Neuronal stem cell (in vitro differentiated cells): ENCODE measurements at regions not wholly inside any gene's neighbourhood (a gene's known extent, or its start where the extent isn't known, plus 50 kb on each side); places are given as distances from the start of the nearest gene placed in this dataset.

ENCODE experiments used
- DNase-seq: peaks from one replicate; pipeline ENCODE4 v3.0.0-alpha.2; 2013; ENCODE audit warnings: low spot score
- H2AFZ ChIP-seq: one replicate; pipeline ENCODE4 v1.6.1; 2013; ENCODE audit warnings: mild to moderate bottlenecking, low read length, inconsistent platforms
- H2AK5ac ChIP-seq: 2 replicates; pipeline ENCODE4 v1.6.1; 2013; ENCODE audit warnings: low read depth, mild to moderate bottlenecking, inconsistent platforms, low read length, moderate library complexity, mixed read lengths
- H2BK120ac ChIP-seq: 2 replicates; pipeline ENCODE4 v1.6.1; 2013; ENCODE audit warnings: low read depth, mild to moderate bottlenecking, inconsistent platforms, low read length, moderate library complexity, mixed read lengths
- H2BK12ac ChIP-seq: one replicate; pipeline ENCODE4 v1.6.1; 2013; ENCODE audit warnings: low read length, inconsistent platforms
- H2BK15ac ChIP-seq: 2 replicates; pipeline ENCODE4 v1.6.1; 2013; ENCODE audit warnings: mild to moderate bottlenecking, low read length, inconsistent platforms, mixed read lengths
- H2BK5ac ChIP-seq: one replicate; pipeline ENCODE4 v1.6.1; 2013; ENCODE audit warnings: inconsistent platforms, mild to moderate bottlenecking, low read length, moderate library complexity
- H3K14ac ChIP-seq: one replicate; pipeline ENCODE4 v1.6.1; 2013; ENCODE audit warnings: low read length, inconsistent platforms
- H3K18ac ChIP-seq: 2 replicates; pipeline ENCODE4 v1.6.1; 2013; ENCODE audit warnings: low read length, inconsistent platforms
- H3K23ac ChIP-seq: 2 replicates; pipeline ENCODE4 v1.6.1; 2013; ENCODE audit warnings: low read depth, mild to moderate bottlenecking, mixed read lengths, low read length, inconsistent platforms; ENCODE audit not compliant: poor library complexity
- H3K27ac ChIP-seq: replicated peaks from 3 replicates; pipeline ENCODE4 v1.5.1; 2013; ENCODE audit warnings: low read length, inconsistent platforms
- H3K27me3 ChIP-seq, 3 experiments: 2 replicates each; pipeline ENCODE4 v1.6.1; 2013; ENCODE audit warnings: low read length in 3 of 3, mild to moderate bottlenecking in 2 of 3, inconsistent platforms in 1 of 3, low read depth in 1 of 3, mixed read lengths in 1 of 3, moderate library complexity in 1 of 3; ENCODE audit not compliant: control insufficient read depth in 3 of 3, insufficient read depth in 3 of 3
- H3K36me3 ChIP-seq, 2 donors: replicated peaks in 1 of 2; 2 replicates each; pipeline ENCODE4 v1.6.1; 2013; ENCODE audit warnings: low read length in 2 of 2; ENCODE audit not compliant: control insufficient read depth in 2 of 2, insufficient read depth in 2 of 2
- H3K4ac ChIP-seq: 2 replicates; pipeline ENCODE4 v1.6.1; 2013; ENCODE audit warnings: inconsistent platforms, mild to moderate bottlenecking, low read length, moderate library complexity
- H3K4me1 ChIP-seq, 2 donors: 1 replicate in 1 of 2; 2 replicates in 1 of 2; pipeline ENCODE4 v1.6.1; 2013; ENCODE audit warnings: low read length in 2 of 2, low read depth in 1 of 2; ENCODE audit not compliant: control insufficient read depth in 2 of 2, insufficient read depth in 1 of 2
- H3K4me2 ChIP-seq: one replicate; pipeline ENCODE4 v1.6.1; 2013; ENCODE audit warnings: mild to moderate bottlenecking, low read length, inconsistent platforms; ENCODE audit not compliant: insufficient read depth, poor library complexity, severe bottlenecking
- H3K4me3 ChIP-seq, 2 donors: 2 replicates each; pipeline ENCODE4 v1.5.1; 2013; ENCODE audit warnings: low read length in 2 of 2, mild to moderate bottlenecking in 2 of 2, inconsistent platforms in 1 of 2, moderate library complexity in 1 of 2
- H3K79me1 ChIP-seq: one replicate; pipeline ENCODE4 v1.6.1; 2013; ENCODE audit warnings: low read depth, mild to moderate bottlenecking, inconsistent platforms, low read length, moderate library complexity
- H3K9ac ChIP-seq: one replicate; pipeline ENCODE4 v1.6.1; 2013; ENCODE audit warnings: mild to moderate bottlenecking, low read depth, low read length, inconsistent platforms; ENCODE audit not compliant: poor library complexity
- H3K9me3 ChIP-seq, 2 donors: replicated peaks in 1 of 2; 2 replicates each; pipeline versions ENCODE3 to v1.6.1; 2013; ENCODE audit warnings: low read length in 2 of 2, mild to moderate bottlenecking in 2 of 2, inconsistent platforms in 1 of 2, low read depth in 1 of 2, mixed read lengths in 1 of 2, moderate library complexity in 1 of 2; ENCODE audit not compliant: control insufficient read depth in 2 of 2, insufficient read depth in 1 of 2
- H4K8ac ChIP-seq: one replicate; pipeline ENCODE4 v1.6.1; 2013; ENCODE audit warnings: low read depth, mild to moderate bottlenecking, inconsistent platforms, low read length, moderate library complexity
- H4K91ac ChIP-seq: one replicate; pipeline ENCODE4 v1.6.1; 2013; ENCODE audit warnings: low read length, low read depth, mild to moderate bottlenecking, inconsistent platforms; ENCODE audit not compliant: poor library complexity
- WGBS, 2 donors: extraction: QIAGEN DNeasy Blood & Tissue Kit; methylation state at CpG; one replicate each; pipeline ENCODE4 v1.1.7; 2013; ENCODE audit warnings: missing lambda C conversion rate in 2 of 2, mixed read lengths in 1 of 2; ENCODE audit not compliant: insufficient read length in 2 of 2, insufficient replicate concordance in 1 of 2; ENCODE audit errors: extremely low coverage in 2 of 2; 5-methylcytosine and 5-hydroxymethylcytosine counted together

DNA sequence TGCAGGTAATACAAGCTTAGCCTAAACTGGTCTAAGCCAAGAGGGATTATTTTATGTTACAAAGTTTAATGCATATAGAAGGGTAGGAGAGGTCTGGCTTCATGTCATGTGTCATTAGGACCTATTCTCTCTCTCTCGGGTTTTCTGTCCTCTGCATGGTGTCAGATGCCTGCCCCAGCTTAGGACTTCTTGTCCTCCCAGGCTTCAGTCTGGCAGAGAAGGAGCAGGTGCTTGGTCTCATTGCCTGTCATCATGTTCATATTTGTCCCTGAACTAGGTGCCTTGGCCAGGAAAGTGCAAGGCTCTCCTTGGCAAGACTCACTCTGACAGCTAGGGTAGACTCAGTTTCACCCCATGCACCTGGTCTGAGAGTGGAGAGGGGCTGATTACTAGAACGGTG, 126.3 kb downstream of the ADAMTS15 start:
- no peak overlapping the region for H2AK5ac ChIP-seq

DNA sequence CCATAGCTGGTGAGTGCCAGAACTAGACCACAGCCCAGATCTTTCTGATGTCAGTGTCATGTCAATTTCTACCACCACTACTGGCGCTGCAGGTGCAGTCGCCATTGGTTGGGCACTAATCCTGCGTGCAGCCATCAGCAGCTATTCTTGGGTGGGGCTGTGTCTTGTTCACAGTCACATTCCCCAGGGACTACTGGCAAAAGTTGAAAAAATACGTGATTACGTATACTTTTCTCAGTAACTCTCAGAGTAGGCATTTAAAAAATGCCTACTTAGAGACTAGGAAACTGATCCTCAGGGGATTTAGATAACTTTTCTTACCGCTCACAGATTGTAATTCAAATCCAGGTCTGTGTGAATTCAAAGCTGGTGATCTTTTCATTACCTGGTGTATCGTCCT, 127.7 kb downstream of the ADAMTS15 start:
- Histone ChIP-seq H3K27ac (no peak overlapping the region), H3K4me1 (peaks cover 10 to 13% of the 10 kb centered on the region in 2 donors), H2BK15ac (no peak overlapping the region), H3K9ac (no peak overlapping the region), H3K4me2 (no peak overlapping the region), H2BK5ac (no peak overlapping the region), H4K8ac (no peak overlapping the region), H2AK5ac (no peak overlapping the region), H4K91ac (no peak overlapping the region), H3K79me1 (no peaks in the 10 kb centered on the region), H3K4ac (no peak overlapping the region), H3K14ac (no peak overlapping the region), H3K23ac (no peak overlapping the region), H3K27me3 (no peaks in the 10 kb centered on the region), H3K18ac (peak overlapping the region; percentile 25), H3K9me3 (peaks cover 6 to 7% of the 10 kb centered on the region in 2 donors), H2BK12ac (no peak overlapping the region), H3K4me3 (no peak overlapping the region), H3K36me3 (no peaks in the 10 kb centered on the region), H2AFZ (no peak overlapping the region), H2BK120ac (no peak overlapping the region)
- WGBS, 2 donors = no CpG with 5 or more reads among the region's 7 CpGs
- DNase-seq = no peak

More for the DNA sequence above, 126.3 kb downstream of the ADAMTS15 start:
- H3K79me1 ChIP-seq = no peaks in the 10 kb centered on the region
- no peaks in the 10 kb centered on the region for H3K27me3 ChIP-seq
- H3K14ac ChIP-seq = no peak overlapping the region
- no peak overlapping the region for H4K8ac ChIP-seq
- no peak overlapping the region for H4K91ac ChIP-seq
- H2AFZ ChIP-seq = no peak overlapping the region
- no peak overlapping the region for H3K4ac ChIP-seq
- no peak overlapping the region for H2BK5ac ChIP-seq
- WGBS, 2 donors = no CpG with 5 or more reads among the region's 2 CpGs
- no peaks in the 10 kb centered on the region for H3K36me3 ChIP-seq
- H2BK15ac ChIP-seq = no peak overlapping the region
- H3K4me2 ChIP-seq = no peak overlapping the region
- H3K23ac ChIP-seq = no peak overlapping the region
- peaks cover 6 to 7% of the 10 kb centered on the region in 2 donors for H3K9me3 ChIP-seq
- no peak overlapping the region for H2BK12ac ChIP-seq
- no peak overlapping the region for H2BK120ac ChIP-seq
- no peak overlapping the region for H3K18ac ChIP-seq
- H3K4me1 ChIP-seq = no peaks in the 10 kb centered on the region
- no peak overlapping the region for H3K27ac ChIP-seq
- no peak overlapping the region for H3K4me3 ChIP-seq
- no peak for DNase-seq
- H3K9ac ChIP-seq = no peak overlapping the region

DNA sequence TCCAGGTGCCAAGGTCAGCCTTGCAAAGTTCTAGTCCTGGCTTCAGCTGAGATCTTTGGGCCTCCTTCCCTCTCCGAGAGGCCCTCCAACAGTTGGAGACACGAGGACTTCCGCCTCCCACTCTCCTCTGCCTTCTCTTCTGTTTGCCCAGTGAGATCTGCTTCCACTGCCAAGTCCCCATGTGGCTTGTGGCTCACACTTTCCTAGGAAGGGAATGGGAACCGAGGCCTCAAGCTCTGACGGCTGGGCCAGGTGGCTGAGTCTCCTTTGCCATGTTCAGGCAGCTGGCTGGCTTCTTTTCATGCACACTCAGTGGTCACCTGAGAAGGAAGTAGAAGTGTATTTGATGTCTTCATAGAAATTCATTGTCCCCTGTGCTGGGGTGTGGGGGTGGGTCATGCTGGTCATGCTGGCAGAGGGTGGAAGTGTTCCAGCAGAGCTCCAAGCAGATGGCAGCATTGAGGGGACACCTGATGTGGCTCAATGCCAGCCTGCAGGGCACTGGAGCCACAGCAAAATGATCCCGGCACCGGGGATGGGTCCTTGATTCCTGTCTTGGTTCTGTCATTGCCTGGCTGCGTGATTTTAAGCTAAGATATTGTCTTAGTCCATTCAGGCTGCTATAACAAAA, 130.4 kb downstream of the ADAMTS15 start:
- Histone ChIP-seq H3K4ac (no peak overlapping the region), H3K4me1 (peaks cover 15 to 17% of the 10 kb centered on the region in 2 donors), H3K79me1 (no peaks in the 10 kb centered on the region), H2BK12ac (peak overlapping the region; percentile 89), H3K27ac (no peak overlapping the region), H4K8ac (no peak overlapping the region), H2AFZ (no peak overlapping the region), H2BK5ac (peak overlapping the region; percentile 8), H3K9ac (no peak overlapping the region), H3K18ac (peak overlapping the region; percentile 58), H3K9me3 (peaks cover 6 to 7% of the 10 kb centered on the region in 2 donors), H3K14ac (no peak overlapping the region), H3K4me2 (no peak overlapping the region), H3K4me3 (no peak overlapping the region), H3K27me3 (no peaks in the 10 kb centered on the region), H2BK15ac (peak overlapping the region; percentile 92), H3K23ac (no peak overlapping the region), H4K91ac (no peak overlapping the region), H2BK120ac (no peak overlapping the region), H2AK5ac (peak overlapping the region; percentile 67), H3K36me3 (no peaks in the 10 kb centered on the region)
- no peak for DNase-seq
- no CpG with 5 or more reads among the region's 8 CpGs for WGBS, 2 donors

DNA sequence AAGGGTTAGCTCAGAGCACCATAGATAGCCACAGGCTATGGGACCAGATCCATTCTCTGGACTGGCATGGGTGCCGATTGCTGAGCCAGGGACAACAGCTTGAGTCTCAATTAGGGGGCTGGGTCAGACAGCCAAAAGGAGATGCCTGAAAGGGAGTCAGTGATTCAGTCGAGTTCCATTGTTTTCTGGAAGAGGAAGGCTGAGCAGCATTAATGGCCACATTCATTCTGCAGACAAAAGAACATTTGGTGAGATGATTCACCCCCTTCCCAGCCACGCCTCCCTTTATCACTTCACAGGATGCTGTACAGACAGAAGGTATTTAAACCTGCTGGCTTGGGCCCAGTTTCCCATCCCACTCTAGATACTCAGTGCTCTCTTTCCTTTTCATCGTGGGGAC, 131.9 kb downstream of the ADAMTS15 start:
- Histone ChIP-seq H3K14ac (no peak overlapping the region), H3K36me3 (no peaks in the 10 kb centered on the region), H3K4me2 (no peak overlapping the region), H3K4ac (no peak overlapping the region), H2BK5ac (no peak overlapping the region), H3K9ac (no peak overlapping the region), H2AFZ (no peak overlapping the region), H4K91ac (no peak overlapping the region), H2BK15ac (no peak overlapping the region), H3K18ac (no peak overlapping the region), H3K27ac (peak overlapping the region; percentile 73), H3K79me1 (no peaks in the 10 kb centered on the region), H4K8ac (no peak overlapping the region), H3K9me3 (peaks cover 6 to 7% of the 10 kb centered on the region in 2 donors), H3K23ac (no peak overlapping the region), H3K27me3 (no peaks in the 10 kb centered on the region), H2BK120ac (no peak overlapping the region), H2AK5ac (no peak overlapping the region), H3K4me1 (peaks cover 17 to 21% of the 10 kb centered on the region in 2 donors), H2BK12ac (no peak overlapping the region), H3K4me3 (no peak overlapping the region)
- WGBS, 2 donors = no CpG with 5 or more reads among the region's 4 CpGs
- peak; percentile 71 for DNase-seq
